ENCODE measurements at regions not wholly inside any gene's neighbourhood (a gene's known extent, or its start where the extent isn't known, plus 50 kb on each side); places are given as distances from the start of the nearest gene placed in this dataset.
"Not testable (repeated sequence)": the region's sequence is repeated elsewhere in the genome, so short reads cannot be mapped to it uniquely, and the experiment has no call there.

DNA sequence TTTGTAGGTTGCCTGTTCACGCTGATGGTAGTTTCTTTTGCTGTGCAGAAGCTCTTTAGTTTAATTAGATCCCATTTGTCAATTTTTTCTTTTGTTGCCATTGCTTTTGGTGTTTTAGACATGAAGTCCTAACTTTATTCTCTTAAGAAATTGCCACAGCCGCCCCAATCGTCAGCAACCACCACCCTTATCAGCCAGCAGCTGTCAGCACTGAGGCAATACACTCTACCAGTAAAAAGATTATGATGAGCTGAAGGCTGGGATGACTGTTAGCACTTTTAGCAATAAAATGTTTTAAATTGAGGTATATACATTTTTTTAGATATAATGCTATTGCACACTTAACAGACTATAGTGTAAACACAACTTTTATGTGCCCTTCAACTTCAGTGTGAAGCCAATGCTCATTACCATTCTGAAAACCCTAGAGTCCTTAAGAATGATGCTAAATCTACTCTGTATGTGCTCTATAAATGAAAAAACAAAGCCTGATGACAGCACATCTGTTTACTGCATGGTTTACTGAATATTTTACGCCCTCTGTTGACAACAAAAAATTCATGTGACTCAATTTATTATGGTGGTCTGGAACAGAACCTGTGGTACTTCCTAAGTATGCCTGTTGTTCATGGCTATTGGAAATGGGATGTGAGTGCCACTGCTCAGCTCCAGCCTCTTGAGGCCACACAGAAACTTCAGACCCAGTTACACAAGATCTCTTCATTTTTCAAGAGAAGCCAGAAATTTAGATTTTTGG, 197.4 kb downstream of the DUSP6 start:
- Histone ChIP-seq H3K36me3 (no peaks in the 10 kb centered on the region), H3K27me3 (no peaks in the 10 kb centered on the region), H3K27ac (peak overlapping the region in 1 of 12 donors; percentile 90), H3K9me3 (no peaks in the 10 kb centered on the region), H3K4me3 (no peak overlapping the region), H3K4me1 (peaks cover 0 to 39% (median 6%) of the 10 kb centered on the region in 12 donors)
- 59 to 72% (median 70%) methylated on average over 4 of the region's 4 CpGs for WGBS, 4 donors
- intact Hi-C loops (cut with DNase I) = loop anchor here in 1 of 10 donors (5.0 to 10.0 kb wide), 2 partner anchors 103 to 310 kb away; no protein-coding TSS in a partner anchor
- no peak for TF ChIP-seq POLR2A (IDR thresholded peaks at IDR 0.05)
- TF ChIP-seq, protein P1, sequence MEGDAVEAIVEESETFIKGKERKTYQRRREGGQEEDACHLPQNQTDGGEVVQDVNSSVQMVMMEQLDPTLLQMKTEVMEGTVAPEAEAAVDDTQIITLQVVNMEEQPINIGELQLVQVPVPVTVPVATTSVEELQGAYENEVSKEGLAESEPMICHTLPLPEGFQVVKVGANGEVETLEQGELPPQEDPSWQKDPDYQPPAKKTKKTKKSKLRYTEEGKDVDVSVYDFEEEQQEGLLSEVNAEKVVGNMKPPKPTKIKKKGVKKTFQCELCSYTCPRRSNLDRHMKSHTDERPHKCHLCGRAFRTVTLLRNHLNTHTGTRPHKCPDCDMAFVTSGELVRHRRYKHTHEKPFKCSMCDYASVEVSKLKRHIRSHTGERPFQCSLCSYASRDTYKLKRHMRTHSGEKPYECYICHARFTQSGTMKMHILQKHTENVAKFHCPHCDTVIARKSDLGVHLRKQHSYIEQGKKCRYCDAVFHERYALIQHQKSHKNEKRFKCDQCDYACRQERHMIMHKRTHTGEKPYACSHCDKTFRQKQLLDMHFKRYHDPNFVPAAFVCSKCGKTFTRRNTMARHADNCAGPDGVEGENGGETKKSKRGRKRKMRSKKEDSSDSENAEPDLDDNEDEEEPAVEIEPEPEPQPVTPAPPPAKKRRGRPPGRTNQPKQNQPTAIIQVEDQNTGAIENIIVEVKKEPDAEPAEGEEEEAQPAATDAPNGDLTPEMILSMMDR (IDR thresholded peaks at IDR 0.05) = peak in 2 of 12 donors; percentile 13 to 17
- no peak for ATAC-seq
- DNase-seq = no peak

DNA sequence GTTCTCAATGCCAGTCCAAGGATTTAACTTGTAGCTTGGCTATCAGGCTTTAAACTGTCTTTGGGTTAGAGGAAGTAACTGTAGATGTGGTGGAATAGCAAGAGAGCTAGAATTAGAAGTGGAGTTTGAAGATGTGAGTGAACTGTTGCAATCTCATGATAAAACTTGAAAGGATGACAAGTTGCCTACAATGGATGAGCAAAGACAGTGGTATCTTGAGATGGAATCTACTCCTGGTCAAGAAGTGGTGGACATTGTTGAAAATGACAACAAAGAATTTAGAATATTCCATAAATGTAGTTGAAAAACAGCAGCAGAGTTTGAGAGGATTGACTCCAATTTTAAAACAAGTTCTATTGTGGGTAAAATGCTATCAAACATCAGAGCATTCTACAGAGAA, 199.0 kb downstream of the DUSP6 start:
- DNase-seq = no peak
- H3K4me3 ChIP-seq = no peak overlapping the region
- ATAC-seq = no peak
- no peak for TF ChIP-seq POLR2A (IDR thresholded peaks at IDR 0.05)
- TF ChIP-seq, protein P1 (IDR thresholded peaks at IDR 0.05) = no peak
- H3K9me3 ChIP-seq = no peaks in the 10 kb centered on the region
- H3K27me3 ChIP-seq = no peaks in the 10 kb centered on the region
- H3K27ac ChIP-seq = no peak overlapping the region
- H3K4me1 ChIP-seq = peaks cover 0 to 34% (median 6%) of the 10 kb centered on the region in 12 donors
- no peaks in the 10 kb centered on the region for H3K36me3 ChIP-seq
- intact Hi-C loops (cut with DNase I) = loop anchor here in 1 of 10 donors (10.0 kb wide), 1 partner anchor 311 kb away; no protein-coding TSS in a partner anchor

DNA sequence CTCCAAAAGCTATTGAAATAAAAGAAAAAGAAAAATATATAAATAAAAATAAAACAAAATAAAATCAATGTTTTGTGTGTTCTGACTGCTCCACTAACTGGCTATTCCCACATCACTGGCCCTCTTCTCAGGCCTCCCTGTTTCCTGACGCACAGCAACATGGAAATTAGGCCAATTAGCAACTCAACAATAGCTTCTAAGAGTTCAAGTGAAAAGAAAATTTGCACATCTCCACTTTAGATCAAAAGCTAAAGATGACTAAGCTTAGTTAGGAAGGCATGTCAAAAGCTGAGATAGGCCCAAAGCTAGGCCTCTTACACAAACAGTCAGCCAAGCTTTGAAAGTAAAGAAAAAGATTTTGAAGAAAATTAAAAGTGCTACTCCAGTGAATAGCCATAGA, 200.8 kb downstream of the DUSP6 start:
- Histone ChIP-seq H3K4me3 (no peak overlapping the region), H3K36me3 (no peaks in the 10 kb centered on the region), H3K9me3 (no peaks in the 10 kb centered on the region), H3K27me3 (no peaks in the 10 kb centered on the region), H3K4me1 (peaks cover 0 to 15% (median under 1%) of the 10 kb centered on the region in 12 donors), H3K27ac (no peak overlapping the region)
- intact Hi-C loops (cut with DNase I) = loop anchor here in 1 of 10 donors (10.0 kb wide), 1 partner anchor 313 kb away; no protein-coding TSS in a partner anchor
- ATAC-seq (no peak), DNase-seq (no peak)
- WGBS, 4 donors = 81 to 95% (median 87%) methylated on average over 1 of the region's 1 CpG
- no peak for TF ChIP-seq POLR2A (IDR thresholded peaks at IDR 0.05)
- TF ChIP-seq, protein P1 (IDR thresholded peaks at IDR 0.05) = no peak

DNA sequence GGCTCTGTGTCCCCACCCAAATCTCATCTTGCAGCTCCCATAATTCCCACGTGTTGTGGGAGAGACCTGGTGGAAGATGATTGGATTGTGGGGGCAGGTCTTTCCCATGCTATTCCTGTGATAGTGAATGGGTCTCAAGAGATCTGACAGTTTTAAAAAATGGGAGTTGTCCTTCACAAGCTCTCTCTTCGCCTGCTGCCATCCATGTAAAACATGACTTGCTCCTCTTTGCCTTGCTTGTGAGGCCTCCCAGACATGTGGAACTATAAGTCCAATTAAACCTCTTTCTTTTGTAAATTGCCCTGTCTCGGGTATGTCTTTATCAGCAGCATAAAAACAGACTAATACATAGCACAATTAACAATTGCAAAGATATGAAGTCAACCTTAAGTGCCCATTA, 201.5 kb downstream of the DUSP6 start:
- not testable (repeated sequence) for ATAC-seq, H3K27me3 ChIP-seq, H3K4me1 ChIP-seq, H3K4me3 ChIP-seq, DNase-seq, H3K9me3 ChIP-seq, H3K36me3 ChIP-seq, H3K27ac ChIP-seq
- intact Hi-C loops (cut with DNase I) = loop anchor here in 1 of 10 donors (10.0 kb wide), 1 partner anchor 314 kb away; no protein-coding TSS in a partner anchor
- 86 to 91% (median 90%) methylated on average over 3 of the region's 3 CpGs for WGBS, 4 donors

Data from heart left ventricle (tissue), 16 donors.